ENCODE measurements at regions not wholly inside any gene's neighbourhood (a gene's known extent, or its start where the extent isn't known, plus 50 kb on each side); places are given as distances from the start of the nearest gene placed in this dataset.

- Mint-ChIP-seq H3K4me1 (ENCODE audit: low read depth) (no peaks in the 10 kb centered on the region), H3K27ac (no peak overlapping the region), H3K4me3 (no peak overlapping the region), H3K9me3 (peaks cover 3% of the 10 kb centered on the region), H3K27me3 (ENCODE audit: insufficient read depth) (no peaks in the 10 kb centered on the region), H3K36me3 (ENCODE audit: low read depth) (no peaks in the 10 kb centered on the region)
- no peak for DNase-seq (ENCODE audit: low spot score)
- intact Hi-C loops (cut with micrococcal nuclease) = no loop called here
These were observed 983.2 kb downstream of the CDH11 start for GRCh38 chr16:64138621-64139020.

- Mint-ChIP-seq H3K4me1 (ENCODE audit: low read depth) (no peaks in the 10 kb centered on the region), H3K9me3 (peaks cover 7% of the 10 kb centered on the region), H3K27ac (no peak overlapping the region), H3K4me3 (no peak overlapping the region), H3K36me3 (ENCODE audit: low read depth) (no peaks in the 10 kb centered on the region), H3K27me3 (ENCODE audit: insufficient read depth) (no peaks in the 10 kb centered on the region)
- intact Hi-C loops (cut with micrococcal nuclease) = no loop called here
- DNase-seq (ENCODE audit: low spot score) = no peak
These were observed 983.9 kb downstream of the CDH11 start for GRCh38 chr16:64138006-64138405.

- Mint-ChIP-seq H3K27ac (no peak overlapping the region), H3K27me3 (ENCODE audit: insufficient read depth) (no peaks in the 10 kb centered on the region), H3K4me1 (ENCODE audit: low read depth) (no peaks in the 10 kb centered on the region), H3K9me3 (peaks cover 15% of the 10 kb centered on the region), H3K36me3 (ENCODE audit: low read depth) (no peaks in the 10 kb centered on the region), H3K4me3 (no peak overlapping the region)
- DNase-seq (ENCODE audit: low spot score) = no peak
- intact Hi-C loops (cut with micrococcal nuclease) = no loop called here
These were observed 985.1 kb downstream of the CDH11 start for GRCh38 chr16:64136743-64137142.

GRCh38 chr16:64136314-64136713, 985.5 kb downstream of the CDH11 start:
- H3K36me3 Mint-ChIP-seq (ENCODE audit: low read depth) = no peaks in the 10 kb centered on the region
- H3K4me1 Mint-ChIP-seq (ENCODE audit: low read depth) = no peaks in the 10 kb centered on the region
- intact Hi-C loops (cut with micrococcal nuclease) = no loop called here
- no peak overlapping the region for H3K27ac Mint-ChIP-seq
- no peaks in the 10 kb centered on the region for H3K27me3 Mint-ChIP-seq (ENCODE audit: insufficient read depth)
- no peak overlapping the region for H3K4me3 Mint-ChIP-seq
- no peak for DNase-seq (ENCODE audit: low spot score)
- H3K9me3 Mint-ChIP-seq = peaks cover 15% of the 10 kb centered on the region

GRCh38 chr16:64133366-64133765, 988.5 kb downstream of the CDH11 start:
- peaks cover 17% of the 10 kb centered on the region for H3K9me3 Mint-ChIP-seq
- no peaks in the 10 kb centered on the region for H3K36me3 Mint-ChIP-seq (ENCODE audit: low read depth)
- no peaks in the 10 kb centered on the region for H3K4me1 Mint-ChIP-seq (ENCODE audit: low read depth)
- H3K4me3 Mint-ChIP-seq = no peak overlapping the region
- DNase-seq (ENCODE audit: low spot score) = no peak
- intact Hi-C loops (cut with micrococcal nuclease) = no loop called here
- H3K27ac Mint-ChIP-seq = no peak overlapping the region
- no peaks in the 10 kb centered on the region for H3K27me3 Mint-ChIP-seq (ENCODE audit: insufficient read depth)

- Mint-ChIP-seq H3K27ac (no peak overlapping the region), H3K4me3 (no peak overlapping the region), H3K4me1 (ENCODE audit: low read depth) (no peaks in the 10 kb centered on the region), H3K9me3 (peaks cover 17% of the 10 kb centered on the region), H3K27me3 (ENCODE audit: insufficient read depth) (no peaks in the 10 kb centered on the region), H3K36me3 (ENCODE audit: low read depth) (no peaks in the 10 kb centered on the region)
- DNase-seq (ENCODE audit: low spot score) = no peak
- intact Hi-C loops (cut with micrococcal nuclease) = no loop called here
These were observed 989.0 kb downstream of the CDH11 start for GRCh38 chr16:64132759-64133361.

- no peaks in the 10 kb centered on the region for H3K4me1 Mint-ChIP-seq (ENCODE audit: low read depth)
- intact Hi-C loops (cut with micrococcal nuclease) = no loop called here
- no peaks in the 10 kb centered on the region for H3K27me3 Mint-ChIP-seq (ENCODE audit: insufficient read depth)
- H3K9me3 Mint-ChIP-seq = peaks cover 17% of the 10 kb centered on the region
- H3K4me3 Mint-ChIP-seq = no peak overlapping the region
- no peak overlapping the region for H3K27ac Mint-ChIP-seq
- DNase-seq (ENCODE audit: low spot score) = no peak
- H3K36me3 Mint-ChIP-seq (ENCODE audit: low read depth) = no peaks in the 10 kb centered on the region
These were observed 989.7 kb downstream of the CDH11 start for GRCh38 chr16:64132190-64132589.

- no peak for DNase-seq (ENCODE audit: low spot score)
- no peaks in the 10 kb centered on the region for H3K27me3 Mint-ChIP-seq (ENCODE audit: insufficient read depth)
- H3K36me3 Mint-ChIP-seq (ENCODE audit: low read depth) = no peaks in the 10 kb centered on the region
- no peaks in the 10 kb centered on the region for H3K4me1 Mint-ChIP-seq (ENCODE audit: low read depth)
- peaks cover 17% of the 10 kb centered on the region for H3K9me3 Mint-ChIP-seq
- H3K4me3 Mint-ChIP-seq = no peak overlapping the region
- intact Hi-C loops (cut with micrococcal nuclease) = no loop called here
- no peak overlapping the region for H3K27ac Mint-ChIP-seq
These were observed 990.4 kb downstream of the CDH11 start for GRCh38 chr16:64131423-64131822.

GRCh38 chr16:64130140-64130539, 991.7 kb downstream of the CDH11 start:
- intact Hi-C loops (cut with micrococcal nuclease) = no loop called here
- no peak overlapping the region for H3K4me3 Mint-ChIP-seq
- no peaks in the 10 kb centered on the region for H3K36me3 Mint-ChIP-seq (ENCODE audit: low read depth)
- H3K27ac Mint-ChIP-seq = no peak overlapping the region
- H3K27me3 Mint-ChIP-seq (ENCODE audit: insufficient read depth) = no peaks in the 10 kb centered on the region
- DNase-seq (ENCODE audit: low spot score) = no peak
- H3K9me3 Mint-ChIP-seq = peaks cover 17% of the 10 kb centered on the region
- no peaks in the 10 kb centered on the region for H3K4me1 Mint-ChIP-seq (ENCODE audit: low read depth)

GRCh38 chr16:64122177-64122576, 999.7 kb downstream of the CDH11 start:
- Mint-ChIP-seq H3K4me3 (no peak overlapping the region), H3K4me1 (ENCODE audit: low read depth) (no peaks in the 10 kb centered on the region), H3K36me3 (ENCODE audit: low read depth) (no peaks in the 10 kb centered on the region), H3K27ac (no peak overlapping the region), H3K27me3 (ENCODE audit: insufficient read depth) (no peaks in the 10 kb centered on the region), H3K9me3 (peaks cover 17% of the 10 kb centered on the region)
- intact Hi-C loops (cut with micrococcal nuclease) = no loop called here
- DNase-seq (ENCODE audit: low spot score) = no peak

- H3K27ac Mint-ChIP-seq = no peak overlapping the region
- H3K27me3 Mint-ChIP-seq (ENCODE audit: insufficient read depth) = no peaks in the 10 kb centered on the region
- no peaks in the 10 kb centered on the region for H3K36me3 Mint-ChIP-seq (ENCODE audit: low read depth)
- H3K4me1 Mint-ChIP-seq (ENCODE audit: low read depth) = no peaks in the 10 kb centered on the region
- intact Hi-C loops (cut with micrococcal nuclease) = no loop called here
- H3K4me3 Mint-ChIP-seq = no peak overlapping the region
- no peak for DNase-seq (ENCODE audit: low spot score)
- peaks cover 17% of the 10 kb centered on the region for H3K9me3 Mint-ChIP-seq
These were observed 1000.4 kb downstream of the CDH11 start for GRCh38 chr16:64121473-64121872.

- Mint-ChIP-seq H3K9me3 (peaks cover 26% of the 10 kb centered on the region), H3K4me3 (no peak overlapping the region), H3K27ac (no peak overlapping the region), H3K4me1 (ENCODE audit: low read depth) (no peaks in the 10 kb centered on the region), H3K27me3 (ENCODE audit: insufficient read depth) (no peaks in the 10 kb centered on the region), H3K36me3 (ENCODE audit: low read depth) (no peaks in the 10 kb centered on the region)
- DNase-seq (ENCODE audit: low spot score) = no peak
- intact Hi-C loops (cut with micrococcal nuclease) = no loop called here
These were observed 1005.7 kb downstream of the CDH11 start for GRCh38 chr16:64116151-64116550.

GRCh38 chr16:64109241-64109640, 1012.6 kb downstream of the CDH11 start:
- no peak overlapping the region for H3K4me3 Mint-ChIP-seq
- H3K27ac Mint-ChIP-seq = no peak overlapping the region
- peaks cover 11% of the 10 kb centered on the region for H3K9me3 Mint-ChIP-seq
- DNase-seq (ENCODE audit: low spot score) = no peak
- no peaks in the 10 kb centered on the region for H3K4me1 Mint-ChIP-seq (ENCODE audit: low read depth)
- intact Hi-C loops (cut with micrococcal nuclease) = no loop called here
- no peaks in the 10 kb centered on the region for H3K27me3 Mint-ChIP-seq (ENCODE audit: insufficient read depth)
- no peaks in the 10 kb centered on the region for H3K36me3 Mint-ChIP-seq (ENCODE audit: low read depth)

- DNase-seq (ENCODE audit: low spot score) = no peak
- Mint-ChIP-seq H3K4me3 (no peak overlapping the region), H3K36me3 (ENCODE audit: low read depth) (no peaks in the 10 kb centered on the region), H3K9me3 (peaks cover 6% of the 10 kb centered on the region), H3K4me1 (ENCODE audit: low read depth) (no peaks in the 10 kb centered on the region), H3K27me3 (ENCODE audit: insufficient read depth) (no peaks in the 10 kb centered on the region), H3K27ac (no peak overlapping the region)
- intact Hi-C loops (cut with micrococcal nuclease) = no loop called here
These were observed 1019.2 kb downstream of the CDH11 start for GRCh38 chr16:64102654-64103053.
